CD4-positive, alpha-beta T cell treated with Interleukin-4 for 1 hour (primary cell): ENCODE measurements at regions not wholly inside any gene's neighbourhood (a gene's known extent, or its start where the extent isn't known, plus 50 kb on each side); places are given as distances from the start of the nearest gene placed in this dataset.
"Not testable (repeated sequence)": the region's sequence is repeated elsewhere in the genome, so short reads cannot be mapped to it uniquely, and the experiment has no call there.

Source experiments
- DNase-seq, 2 donors: peaks; one replicate each; pipeline ENCODE4 v3.0.0-alpha.2; 2020 to 2022

DNA sequence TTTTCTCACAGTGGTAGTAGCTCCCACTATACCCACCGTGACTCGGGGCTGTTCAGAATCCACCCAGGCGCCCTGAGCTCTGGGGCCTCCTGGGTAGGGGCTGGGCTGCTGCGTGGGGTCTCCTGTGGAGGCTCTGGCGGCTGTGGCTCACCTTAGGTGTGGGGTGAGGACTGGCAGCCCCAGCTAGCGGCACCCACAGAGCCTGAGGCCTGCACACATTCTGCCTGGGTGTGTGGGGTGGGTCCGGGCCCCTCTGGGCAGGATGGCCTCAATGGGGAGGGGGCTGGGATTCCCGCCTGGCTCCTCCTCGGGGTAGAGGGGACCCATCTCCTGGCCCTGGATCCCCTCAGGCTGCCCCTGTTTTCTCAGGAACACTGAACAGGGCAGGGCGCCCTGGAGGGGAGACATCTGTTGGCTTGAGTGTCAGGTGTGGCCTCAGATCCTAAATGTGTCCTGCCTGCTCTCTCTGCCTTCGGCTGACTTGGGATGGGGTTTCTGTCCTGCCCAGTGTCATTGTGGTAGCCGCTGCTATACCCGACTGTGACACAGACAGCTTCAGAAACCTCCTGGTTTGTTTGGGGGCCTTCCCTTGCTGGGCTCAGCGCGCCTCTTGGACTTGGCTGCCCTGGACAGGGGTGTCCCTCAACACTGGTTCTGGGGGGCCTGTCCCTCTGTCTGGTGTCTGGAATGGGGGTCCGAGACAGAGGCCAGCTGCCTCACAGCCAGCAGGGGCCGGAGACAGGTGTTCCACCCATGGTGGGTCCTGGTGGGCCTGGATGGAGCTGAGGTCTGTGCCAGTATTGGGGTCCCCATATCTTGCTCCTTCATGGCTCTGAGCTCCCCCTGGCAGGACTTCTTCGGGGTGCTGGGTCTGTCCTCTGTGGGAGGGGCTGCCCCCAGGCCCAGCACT is 354.9 kb downstream of the TMEM121 start:
- DNase-seq = peak in 1 of 2 donors; percentile 6

DNA sequence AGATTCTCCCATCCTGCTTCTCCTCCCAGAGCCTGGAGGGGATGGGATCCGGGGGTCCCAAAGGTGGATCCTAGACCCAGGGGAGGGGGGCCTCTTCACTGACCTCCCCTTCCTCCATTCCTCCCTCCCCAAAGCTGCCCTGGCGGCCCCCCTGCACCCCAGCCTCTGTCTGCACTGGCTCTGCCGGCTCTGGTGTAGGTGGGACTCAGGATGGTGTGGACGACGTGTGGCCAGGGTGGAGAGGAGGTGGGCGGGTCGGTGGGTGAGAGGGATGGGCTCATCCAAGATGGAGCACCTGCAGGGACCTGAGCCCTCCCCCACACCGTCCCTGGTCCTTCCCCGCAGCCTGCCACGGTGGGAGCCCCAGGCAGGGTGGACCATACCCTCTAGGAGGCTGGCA is 355.6 kb downstream of the TMEM121 start:
- not testable (repeated sequence) for DNase-seq

DNA sequence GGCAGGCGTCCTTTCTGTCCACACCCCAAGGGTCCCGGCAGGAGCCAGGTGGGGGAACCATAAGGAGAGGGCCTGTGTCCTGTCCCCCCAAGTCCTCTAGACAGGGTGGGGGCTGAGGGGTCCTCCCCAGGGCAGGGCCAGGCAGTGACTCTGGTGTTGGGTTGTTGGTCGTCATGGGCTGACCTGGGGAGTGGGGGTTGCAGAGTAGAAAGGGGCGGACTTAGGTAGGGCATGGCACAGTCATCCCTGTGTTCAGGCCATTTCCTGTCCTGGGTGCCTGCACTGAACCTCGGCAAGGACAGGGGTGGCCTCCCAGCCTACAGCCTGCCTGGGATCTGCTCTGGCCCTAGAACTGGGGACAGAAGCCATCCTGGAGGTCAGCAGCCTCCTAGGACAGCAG is 356.2 kb downstream of the TMEM121 start:
- peak in 1 of 2 donors; percentile 1 for DNase-seq

DNA sequence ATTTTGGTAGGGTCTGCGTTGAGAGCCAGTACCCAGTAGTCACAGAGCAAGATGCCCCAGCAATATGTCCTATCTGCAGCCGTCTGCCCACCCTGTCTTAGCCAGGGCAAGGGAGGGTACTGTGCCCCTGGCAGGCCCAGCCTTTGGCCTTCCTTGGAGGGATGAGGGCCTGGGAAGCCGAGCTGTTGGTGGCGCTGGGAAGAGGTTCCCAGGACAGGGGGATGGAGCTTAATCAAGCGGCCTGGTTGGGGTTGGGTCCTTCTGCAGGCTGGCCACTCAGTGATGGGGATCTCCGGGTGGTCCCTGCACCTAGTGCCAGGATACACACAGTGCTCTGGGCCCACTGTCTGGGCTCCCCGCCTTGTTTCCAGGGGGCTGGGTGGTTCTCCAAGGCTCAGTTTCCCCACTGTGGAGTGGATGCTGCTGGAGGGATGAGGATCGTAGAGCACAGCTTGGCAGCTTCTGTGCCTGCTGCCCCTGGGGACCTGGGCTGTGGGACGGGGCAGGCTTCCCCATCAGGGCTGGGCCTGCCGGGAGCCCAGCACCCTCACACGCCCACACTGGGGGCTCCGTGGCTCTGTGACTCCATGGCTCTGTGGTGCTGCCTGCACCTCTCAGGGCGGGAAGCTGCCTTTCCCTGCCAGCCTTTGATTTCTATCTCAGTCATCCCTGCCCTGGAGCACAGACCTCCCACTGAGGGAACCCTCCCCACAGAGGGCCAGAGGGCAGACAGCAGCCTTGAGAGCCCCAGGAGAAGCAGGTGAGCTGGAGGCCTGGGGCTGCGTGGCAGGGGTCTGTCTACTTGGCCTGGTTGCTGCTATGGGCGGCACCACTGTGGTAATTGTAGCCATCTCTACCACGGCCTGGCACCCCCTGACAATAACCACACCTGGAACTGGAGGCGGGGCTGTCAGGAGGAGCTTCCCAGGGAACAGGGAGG is 357.0 kb downstream of the TMEM121 start:
- DNase-seq = peak in 1 of 2 donors; percentile 4

DNA sequence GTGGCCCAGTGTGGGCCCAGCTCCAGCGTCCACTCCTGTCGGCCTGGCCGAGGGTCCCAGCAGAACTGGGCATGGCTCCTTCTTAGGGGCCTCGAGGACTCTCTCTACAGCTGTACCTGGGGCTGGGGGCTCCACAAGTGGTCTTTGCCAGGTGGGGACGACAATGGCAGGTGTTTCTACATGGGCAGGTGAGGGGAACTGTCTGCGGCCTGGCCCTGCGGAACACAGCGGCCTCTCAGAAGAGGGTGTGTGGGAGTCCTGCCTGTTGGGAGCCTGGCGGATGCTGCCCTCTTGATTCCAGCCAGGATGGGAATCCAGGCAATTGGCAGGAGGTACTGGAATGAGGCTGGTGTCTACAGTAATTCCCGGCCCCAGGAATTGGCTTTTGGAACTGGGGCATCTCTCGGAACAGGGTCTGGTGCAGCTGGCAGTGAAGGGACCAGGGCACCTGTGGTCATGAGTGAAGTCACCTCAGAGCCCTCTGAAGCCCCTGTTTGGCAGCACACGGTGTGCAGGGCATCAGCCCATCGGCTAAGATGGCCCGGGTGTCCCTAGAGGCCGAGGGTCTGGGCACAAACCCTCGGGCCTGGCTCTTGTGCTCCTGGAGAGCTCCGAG is 357.9 kb downstream of the TMEM121 start:
- peak in 1 of 2 donors; percentile 5 for DNase-seq

DNA sequence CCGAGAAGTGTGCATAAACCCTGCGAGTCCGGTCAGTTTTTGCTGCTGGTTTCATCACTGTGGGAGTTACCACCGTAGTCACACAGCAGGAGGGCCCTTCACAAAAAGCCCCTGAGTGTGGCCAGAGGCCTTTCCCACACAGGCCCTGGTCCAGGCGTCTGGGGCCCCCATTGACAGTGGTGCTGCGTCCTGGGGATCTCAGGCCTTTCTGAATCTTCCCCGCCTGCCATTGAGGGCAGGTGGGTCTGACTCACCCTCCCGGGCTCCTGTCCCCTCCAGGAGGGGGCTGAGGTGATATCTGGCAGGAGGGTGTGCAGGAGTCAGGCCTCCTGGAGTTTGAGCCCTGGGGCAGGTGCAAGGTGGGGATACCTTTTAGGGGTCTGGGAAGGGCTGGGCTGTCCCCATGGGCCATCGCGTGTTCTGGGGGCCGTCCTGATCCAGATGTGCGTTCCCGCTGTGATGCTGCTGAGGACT is 358.5 kb downstream of the TMEM121 start:
- DNase-seq = peak in 1 of 2 donors; percentile 10

DNA sequence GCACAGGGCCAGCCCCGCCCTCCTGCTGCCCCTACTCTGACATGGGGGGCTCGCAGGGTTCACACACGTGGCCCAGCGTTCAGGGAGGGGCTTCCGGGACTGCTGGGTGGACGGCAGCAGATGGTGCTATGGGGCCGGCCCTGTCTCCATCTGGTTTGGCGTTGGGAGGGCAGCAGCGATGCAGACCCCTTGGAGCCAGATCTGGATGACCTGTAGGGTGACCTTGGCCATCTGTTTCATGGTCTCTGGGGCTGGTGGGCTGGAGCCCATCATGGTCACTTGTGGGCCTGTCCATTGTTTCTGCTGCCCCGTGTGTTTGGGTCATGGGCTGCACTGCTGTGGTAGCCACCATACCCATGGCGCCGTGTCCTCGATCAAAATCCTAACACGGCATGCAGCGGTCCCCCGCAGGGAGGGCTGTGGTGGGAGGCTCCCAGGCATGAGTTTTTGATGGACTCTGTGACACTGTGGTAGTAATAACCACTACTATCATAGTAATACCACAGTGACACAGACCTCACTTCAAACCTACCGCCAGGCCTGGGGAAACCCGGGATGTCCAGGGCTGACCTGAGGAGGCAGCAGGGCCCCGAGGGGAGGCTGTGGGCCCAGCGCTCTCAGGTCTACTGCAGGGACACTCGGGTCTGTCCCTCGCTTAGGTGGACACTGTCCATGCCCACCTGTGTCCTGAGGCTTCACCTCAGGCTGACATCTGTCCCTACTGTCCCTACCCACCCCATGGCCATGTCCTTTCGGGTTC is 359.4 kb downstream of the TMEM121 start:
- peak in 1 of 2 donors; percentile 8 for DNase-seq

DNA sequence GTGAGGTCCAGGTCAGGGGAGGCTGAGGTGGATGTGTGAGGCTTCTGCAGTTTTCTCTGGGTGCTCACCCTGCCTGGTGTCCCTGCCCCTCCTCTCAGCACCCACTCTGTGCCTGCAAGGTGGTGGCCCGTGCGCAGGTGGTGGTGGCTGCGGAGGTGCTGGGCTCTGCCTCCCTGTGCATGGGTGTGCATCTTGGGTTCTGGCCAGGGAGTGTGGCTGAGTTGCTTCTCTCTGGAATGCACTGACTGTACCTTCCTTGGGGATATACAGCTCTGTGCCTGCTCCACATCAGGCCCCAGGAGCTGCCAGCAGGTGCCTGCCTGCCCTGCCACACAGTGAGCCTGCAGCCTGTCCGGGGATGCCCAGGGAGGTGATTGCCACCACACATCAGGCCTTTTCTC is 360.4 kb downstream of the TMEM121 start:
- not testable (repeated sequence) for DNase-seq

DNA sequence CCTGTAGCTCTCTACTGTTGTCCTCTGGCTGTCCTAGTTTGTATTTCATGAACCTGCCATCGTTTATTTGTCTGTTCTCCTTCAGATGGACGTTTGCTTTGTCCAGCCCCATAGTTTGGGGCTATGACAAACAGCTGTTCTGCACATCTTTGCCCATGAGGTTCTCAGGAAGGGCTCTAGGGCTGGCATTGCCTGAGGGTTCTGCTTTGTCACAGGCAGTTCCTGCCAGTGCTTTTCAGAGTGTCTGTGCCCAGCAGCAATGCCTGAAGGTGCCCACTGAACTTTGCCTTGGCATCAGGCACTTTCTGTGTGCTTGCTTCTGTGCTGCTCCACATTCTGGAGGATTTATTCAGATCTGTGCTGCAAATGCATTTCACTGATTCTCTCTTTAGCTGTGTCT is 361.3 kb downstream of the TMEM121 start:
- no peak for DNase-seq

DNA sequence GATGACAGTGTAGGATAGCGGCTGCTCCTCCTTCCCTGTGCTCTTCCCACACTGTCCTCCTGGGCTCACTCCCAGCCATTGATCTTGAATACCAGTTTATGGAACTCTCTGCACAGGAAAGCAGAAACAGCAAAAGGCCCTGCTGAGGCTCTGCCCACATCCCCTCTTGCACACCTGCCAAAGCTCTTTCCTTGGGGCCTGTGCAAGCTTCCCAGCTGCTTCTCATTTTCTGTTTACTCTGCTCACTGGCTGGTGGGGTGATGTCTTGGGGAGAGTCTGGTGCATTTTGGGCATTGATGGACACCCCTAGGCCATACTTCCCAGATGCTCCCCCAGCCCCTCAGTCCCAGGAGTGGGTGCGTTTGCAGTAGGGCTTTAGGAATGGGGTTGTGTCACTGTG is 361.8 kb downstream of the TMEM121 start:
- no peak for DNase-seq

DNA sequence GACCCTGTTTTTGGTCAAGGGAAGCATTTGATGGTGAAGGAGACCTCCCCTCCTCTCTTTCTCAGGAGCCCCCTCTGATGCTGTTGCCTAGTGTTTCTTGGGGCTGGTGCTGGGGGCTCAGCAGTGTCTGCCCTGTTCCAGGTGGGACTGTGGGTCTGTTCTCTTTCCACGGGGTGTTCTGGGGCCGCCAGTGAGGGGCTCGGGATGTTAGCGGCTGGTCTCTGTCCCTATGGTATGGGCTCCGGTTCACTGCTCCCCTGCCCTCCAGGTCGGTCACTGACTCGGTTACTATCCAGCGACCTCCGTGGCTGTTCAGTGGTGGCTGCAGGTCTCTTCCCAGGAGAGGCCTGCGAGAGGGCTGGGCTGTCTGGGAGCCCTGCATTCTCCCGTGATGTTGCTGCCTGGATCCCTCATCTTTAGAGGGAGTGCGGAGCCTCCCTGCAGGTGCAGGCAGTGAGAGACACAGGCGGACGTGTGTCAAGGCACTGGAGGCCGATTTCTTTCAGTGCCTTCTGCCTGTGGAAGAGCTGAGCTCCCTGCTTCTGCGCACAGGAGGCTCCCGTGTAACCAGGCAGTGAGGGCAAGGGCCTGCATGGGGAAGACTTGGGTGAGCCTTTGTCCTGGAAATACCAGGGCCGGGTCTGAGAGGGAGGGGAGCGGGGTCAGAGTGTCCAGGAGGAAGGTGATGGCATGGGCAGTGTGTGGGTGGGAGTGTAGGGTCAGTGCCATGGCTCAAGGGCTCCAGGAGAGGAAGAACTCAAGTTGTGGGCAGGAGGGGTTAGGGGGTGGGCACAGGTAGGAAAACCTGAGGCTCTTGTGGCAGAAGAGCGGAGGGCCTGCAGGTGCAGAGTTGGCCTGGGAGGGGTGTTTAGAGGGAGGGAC is 362.6 kb downstream of the TMEM121 start:
- DNase-seq = no peak

DNA sequence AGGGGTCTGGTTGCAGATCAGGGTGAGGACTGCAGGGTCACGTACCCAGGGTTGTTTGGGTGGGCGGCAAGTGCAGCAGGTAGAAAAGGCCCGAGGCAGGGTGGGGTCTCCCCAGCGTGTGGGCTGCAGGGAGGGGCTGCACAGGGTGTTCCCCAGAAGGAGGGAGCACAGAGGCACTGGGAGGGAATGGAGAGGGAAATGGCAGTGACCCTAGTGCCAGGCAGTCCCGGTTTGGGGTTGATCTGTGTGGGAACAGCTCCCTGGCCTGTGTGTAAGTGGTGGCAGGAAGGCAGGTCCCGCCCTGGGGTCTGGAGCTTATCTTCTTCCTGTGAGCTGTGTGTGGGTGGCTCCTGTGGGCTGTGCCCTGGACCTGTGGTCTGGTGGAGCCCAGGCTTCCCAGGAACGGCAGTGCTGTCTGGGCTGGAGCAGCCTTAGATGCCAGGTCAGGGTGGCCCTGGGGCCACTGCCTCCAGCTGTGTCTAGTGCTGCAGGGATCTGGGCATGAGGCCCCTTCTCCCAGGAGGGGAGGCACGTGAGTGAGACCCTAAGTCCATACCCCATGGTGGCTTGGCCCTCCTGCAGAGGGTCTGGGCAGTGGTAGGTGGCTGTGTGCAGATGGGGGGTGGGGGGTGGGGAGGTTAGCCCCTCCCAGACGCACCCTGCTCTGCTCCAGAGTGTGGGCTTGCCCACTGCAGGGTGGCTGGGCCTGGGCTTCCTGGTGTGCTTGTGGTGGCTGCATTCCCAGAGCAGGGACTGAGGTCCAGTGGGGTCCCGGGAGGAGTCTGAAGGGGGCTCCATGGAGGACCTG is 363.5 kb downstream of the TMEM121 start:
- no peak for DNase-seq

DNA sequence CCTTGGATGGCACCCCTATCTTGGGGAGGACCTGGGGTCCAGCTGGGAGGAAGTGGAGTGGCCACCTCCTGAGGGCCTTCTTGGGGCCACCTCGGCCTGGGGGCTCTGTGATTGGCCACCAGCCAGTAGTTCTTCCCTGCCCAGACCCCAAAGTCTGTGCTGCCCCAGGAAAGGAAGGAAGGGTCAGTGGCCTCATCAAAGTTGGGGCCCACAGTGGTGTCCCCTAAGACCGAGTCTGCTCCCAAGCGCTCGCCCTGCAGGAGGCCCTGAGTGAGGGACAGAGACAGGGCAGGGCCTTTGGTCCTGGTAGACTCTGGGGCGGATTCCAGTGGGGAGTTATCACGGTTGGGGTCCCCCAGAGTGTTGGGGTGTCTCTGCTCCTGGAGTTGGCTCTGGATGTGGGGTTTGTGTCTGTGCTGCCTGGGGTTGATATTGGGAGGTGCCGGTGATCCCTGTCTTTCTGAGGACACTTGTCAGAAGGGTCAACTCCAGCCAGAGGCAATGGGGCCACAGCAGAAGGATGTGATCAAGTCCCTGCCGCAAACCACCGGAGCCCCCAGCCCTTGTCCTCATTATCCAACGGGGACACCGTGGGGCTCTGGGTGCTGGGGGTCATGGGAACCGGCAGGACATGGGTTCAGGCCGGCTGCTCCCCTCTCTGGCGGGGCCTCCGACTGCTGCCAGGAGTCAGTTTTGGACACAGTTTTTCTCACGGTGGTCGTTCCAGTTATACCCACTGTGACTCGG is 364.3 kb downstream of the TMEM121 start:
- peak in 1 of 2 donors; percentile 7 for DNase-seq

DNA sequence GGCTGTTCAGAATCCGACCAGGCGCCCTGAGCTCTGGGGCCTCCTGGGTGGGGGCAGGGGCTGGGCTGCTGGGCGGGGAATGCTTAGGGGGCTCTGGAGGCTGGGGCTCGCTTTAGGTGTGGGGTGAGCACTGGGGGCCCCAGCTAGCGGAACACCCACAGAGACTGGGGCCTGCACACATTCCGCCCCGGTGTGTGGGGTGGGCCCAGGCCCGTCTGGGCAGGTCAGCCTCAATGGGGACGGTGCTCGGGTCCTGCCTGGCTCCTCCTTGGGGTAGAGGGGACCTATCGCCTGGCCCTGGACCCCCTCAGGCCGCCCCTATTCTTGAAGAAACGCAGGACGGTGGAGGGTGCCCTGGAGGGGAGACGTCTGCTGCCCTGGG is 364.8 kb downstream of the TMEM121 start:
- no peak for DNase-seq

DNA sequence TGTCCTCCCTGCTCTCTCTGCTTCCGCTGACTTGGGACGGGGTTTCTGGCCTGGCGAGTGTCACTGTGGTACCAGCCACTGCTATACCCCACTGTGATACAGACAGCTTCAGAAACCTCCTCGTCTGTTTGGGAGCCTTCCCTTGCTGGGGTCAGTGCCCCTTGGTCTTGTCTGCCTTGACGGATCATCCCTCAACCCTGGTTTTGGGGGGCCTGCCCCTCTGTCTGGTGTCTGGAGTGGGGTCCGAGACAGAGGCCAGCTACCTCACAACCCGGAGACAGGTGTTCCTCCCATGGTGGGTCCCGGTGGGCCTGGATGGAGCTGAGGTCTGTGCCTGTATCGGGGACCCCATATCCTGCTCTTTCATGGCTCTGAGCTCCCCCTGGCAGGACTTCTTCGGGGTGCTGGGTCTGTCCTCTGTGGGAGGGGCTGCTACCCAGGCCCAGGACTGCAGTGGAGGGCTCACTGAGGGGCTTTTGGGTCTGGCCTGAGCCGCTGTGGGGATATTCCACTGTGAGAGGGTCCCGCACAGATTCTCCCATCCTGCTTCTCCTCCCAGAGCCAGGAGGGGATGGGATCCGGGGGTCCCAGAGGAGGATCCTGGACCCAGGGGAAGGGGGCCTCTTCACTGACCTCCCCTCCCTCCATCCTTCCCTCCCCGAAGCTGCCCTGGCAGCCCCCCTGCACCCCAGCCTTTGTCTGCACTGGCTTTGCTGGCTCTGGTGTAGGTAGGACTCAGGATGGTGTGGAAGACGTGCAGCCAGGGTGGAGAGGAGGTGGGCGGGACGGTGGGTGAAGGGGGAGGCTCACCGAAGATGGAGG is 365.5 kb downstream of the TMEM121 start:
- DNase-seq = no peak

DNA sequence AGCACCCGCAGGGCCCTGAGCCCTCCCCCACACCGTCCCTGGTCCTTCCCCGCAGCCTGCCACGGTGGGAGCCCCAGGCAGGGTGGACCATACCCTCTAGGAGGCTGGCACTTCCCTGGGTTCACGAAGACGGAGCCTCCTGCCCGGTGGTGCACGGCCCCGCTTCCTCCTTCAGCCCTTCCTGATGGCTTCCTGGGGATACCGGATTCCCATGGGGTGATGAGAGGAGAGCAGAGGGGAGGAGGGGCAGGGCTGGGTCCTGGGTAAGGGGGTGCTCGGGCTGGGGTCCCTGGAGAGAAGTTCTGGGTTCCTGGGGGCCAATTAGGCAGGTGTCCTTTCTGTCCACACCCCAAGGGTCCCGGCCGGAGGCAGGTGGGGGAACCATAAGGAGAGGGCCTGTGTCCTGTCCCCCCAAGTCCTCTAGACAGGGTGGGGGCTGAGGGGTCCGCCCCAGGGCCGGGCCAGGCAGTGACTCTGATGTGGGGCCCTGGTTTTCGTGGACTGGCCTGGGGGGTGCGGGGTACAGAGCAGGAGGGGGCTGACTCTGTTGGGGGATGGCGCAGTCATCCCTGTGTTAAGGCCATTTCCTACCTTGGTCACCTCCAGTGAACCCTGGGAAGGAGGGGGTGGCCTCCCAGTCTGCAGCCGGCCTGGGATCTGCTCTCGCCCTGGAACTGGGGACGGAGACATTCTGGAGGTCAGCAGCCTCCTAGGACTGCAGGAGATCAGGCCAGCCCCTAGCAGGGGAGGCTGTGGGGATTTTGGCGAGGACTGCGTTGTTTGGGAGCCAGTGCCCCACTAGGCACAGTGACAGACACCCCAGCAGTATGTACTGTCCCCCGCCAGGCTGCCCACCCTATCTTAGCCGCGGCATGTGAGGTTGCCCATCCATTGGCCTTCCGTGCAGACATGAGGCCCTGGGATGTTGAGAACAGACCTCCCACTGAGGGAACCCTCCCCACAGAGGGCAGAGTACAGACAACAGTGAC is 366.4 kb downstream of the TMEM121 start:
- peak in 1 of 2 donors; percentile 9 for DNase-seq

DNA sequence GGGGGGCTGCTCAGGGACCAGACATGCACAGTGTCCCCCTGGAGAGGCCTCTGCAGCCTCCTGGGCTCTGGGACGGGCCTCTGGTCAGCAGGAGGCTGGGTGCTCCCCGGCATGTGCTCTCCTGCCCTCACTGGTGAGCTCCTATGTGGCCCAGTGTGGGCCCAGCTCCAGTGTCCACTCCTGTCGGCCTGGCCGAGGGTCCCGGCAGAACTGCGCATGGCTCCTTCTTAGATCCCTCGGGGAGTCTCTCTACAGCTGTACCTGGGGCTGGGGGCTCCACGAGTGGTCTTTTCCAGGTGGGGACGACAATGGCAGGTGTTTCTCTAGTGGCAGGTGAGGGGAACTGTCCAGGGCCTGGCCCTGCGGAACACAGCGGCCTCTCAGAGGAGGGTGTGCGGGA is 367.3 kb downstream of the TMEM121 start:
- DNase-seq = not testable (repeated sequence)
